NCI-H2081 (cell line): ENCODE measurements at regions not wholly inside any gene's neighbourhood (a gene's known extent, or its start where the extent isn't known, plus 50 kb on each side); places are given as distances from the start of the nearest gene placed in this dataset.

Source experiments
- DNase-seq, 2 experiments: peaks; one replicate each; lab custom pipeline; 2025; lab: John Stamatoyannopoulos, UW

GRCh38 chr18:64991102-64991501 is 759.7 kb upstream of the CDH7 start:
- no peak for DNase-seq

- DNase-seq: no peak
These were observed 763.8 kb upstream of the CDH7 start for GRCh38 chr18:64986906-64987495.

DNA sequence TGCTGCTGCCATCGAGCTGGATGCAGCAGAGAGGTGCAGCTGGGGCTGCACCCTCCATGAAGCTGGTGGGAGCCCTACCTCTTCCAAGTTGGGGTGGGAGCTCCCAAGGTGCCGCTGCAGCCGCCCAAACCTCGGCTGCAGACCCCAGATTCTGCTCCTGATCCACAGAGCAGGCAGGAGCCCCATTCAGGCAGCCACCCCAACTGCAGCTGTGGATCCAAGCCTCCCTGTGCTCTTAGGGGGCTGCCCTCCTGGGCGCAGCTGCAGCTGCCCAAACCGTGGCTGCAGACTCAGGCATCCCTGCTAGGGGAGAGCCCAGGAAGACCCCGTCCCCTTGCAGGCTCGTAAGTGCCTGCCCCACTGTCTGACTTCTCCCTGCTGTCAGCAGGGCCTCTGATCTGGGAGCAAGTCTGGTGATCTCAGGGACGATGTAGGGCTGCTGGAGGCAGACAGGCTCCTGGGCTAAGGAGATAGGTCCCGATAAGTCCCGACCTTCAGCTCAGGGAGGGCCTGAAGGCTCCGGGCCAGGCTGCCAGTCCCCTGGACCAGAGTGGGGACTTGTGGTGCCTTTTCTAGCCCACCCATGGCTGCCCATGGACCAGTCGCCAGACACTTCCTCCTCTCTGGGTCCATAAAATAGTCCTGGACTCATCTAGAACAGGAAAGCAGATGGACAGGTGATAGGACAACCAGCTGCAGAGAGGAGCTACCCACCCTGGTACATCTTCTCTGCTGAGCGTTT is 767.1 kb upstream of the CDH7 start:
- no peak for DNase-seq

- DNase-seq: no peak
These were observed 768.3 kb upstream of the CDH7 start for GRCh38 chr18:64982414-64983055.

GRCh38 chr18:64981915-64982314 is 768.9 kb upstream of the CDH7 start:
- DNase-seq: no peak

- DNase-seq: no peak
These were observed 771.0 kb upstream of the CDH7 start for GRCh38 chr18:64979791-64980190.

- no peak for DNase-seq
These were observed 776.3 kb upstream of the CDH7 start for GRCh38 chr18:64974391-64975125.

GRCh38 chr18:64972545-64972944 is 778.3 kb upstream of the CDH7 start:
- no peak for DNase-seq

DNA sequence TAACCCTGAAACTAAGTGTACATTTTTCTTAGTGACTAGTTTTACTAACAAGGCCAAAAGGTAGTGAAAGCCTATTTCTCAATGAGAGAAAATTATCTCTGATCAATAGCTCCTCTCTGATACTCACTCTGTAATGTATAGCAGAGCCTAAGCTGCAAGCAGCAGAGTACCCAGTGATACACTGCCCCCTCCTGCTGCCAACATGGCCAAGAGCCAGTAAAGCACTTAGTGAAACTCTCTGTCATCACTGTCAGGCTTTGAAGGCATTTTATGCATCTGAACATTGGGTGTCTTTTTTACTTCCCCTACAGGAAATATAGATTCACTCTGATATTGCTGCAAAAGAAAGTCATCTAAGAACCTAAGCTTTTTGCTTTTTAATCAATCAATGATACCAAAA is 784.1 kb upstream of the CDH7 start:
- peak; percentile 62 to 90 for DNase-seq

DNA sequence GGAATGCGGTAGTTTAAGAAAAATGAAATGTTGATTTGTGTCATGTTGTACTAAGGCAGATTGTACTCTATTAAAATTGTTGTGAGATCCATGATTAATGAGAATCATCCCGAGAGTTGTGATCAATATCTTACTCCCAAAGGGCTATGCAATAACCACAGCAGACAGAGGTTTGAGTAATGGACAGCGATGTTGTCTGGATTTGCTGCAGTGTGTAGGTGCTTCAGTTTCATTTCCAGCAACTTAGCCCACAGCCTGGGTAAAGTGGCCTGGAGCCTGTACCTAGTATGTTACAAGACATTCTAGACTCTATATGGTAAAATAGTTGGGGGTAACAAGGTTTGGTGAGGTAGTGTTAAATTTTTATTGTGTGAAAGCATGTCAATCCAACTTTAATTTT is 794.3 kb upstream of the CDH7 start:
- no peak for DNase-seq

DNA sequence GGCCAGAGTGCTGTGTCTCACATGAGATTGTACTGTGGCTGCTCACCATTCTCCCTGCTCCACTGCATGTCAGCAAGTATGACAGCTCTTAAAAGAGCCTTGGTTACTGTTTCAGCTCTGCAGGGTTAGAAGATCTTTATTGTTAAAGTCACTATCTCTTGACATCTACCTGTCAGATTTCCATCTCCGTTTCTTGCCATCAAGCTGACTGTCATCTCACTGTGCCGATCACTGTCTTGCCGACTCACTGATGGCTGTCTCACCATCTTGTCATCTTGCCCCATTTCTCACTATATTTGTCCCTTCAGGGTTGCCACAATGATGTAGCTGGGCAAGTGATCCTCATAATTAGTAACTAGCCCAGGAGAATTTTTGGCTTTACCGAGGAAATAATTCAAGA is 800.9 kb upstream of the CDH7 start:
- DNase-seq: no peak

- peak in 1 of 2 experiments; percentile 4 for DNase-seq
These were observed 787.8 kb upstream of the LINC00305 start for GRCh38 chr18:64936671-64937070.

DNA sequence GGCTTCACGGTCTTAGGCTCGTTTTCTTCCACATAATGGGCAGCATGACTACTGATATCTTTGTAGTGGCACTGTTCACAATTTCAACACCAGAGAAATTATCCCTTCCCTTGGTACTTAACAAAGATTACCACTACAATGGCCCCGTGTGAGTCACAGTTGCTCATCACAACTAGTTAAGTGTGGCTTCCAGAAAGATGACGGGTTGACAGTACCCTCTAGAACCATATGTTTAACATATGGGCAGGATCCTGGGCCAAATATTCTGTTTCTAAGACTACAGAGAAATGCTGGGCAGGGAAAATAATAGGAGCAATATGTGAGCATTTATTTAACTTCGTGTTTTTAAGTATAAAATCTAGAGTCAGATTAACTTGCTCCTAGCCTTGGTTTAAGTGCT is 780.1 kb upstream of the LINC00305 start:
- no peak for DNase-seq

DNA sequence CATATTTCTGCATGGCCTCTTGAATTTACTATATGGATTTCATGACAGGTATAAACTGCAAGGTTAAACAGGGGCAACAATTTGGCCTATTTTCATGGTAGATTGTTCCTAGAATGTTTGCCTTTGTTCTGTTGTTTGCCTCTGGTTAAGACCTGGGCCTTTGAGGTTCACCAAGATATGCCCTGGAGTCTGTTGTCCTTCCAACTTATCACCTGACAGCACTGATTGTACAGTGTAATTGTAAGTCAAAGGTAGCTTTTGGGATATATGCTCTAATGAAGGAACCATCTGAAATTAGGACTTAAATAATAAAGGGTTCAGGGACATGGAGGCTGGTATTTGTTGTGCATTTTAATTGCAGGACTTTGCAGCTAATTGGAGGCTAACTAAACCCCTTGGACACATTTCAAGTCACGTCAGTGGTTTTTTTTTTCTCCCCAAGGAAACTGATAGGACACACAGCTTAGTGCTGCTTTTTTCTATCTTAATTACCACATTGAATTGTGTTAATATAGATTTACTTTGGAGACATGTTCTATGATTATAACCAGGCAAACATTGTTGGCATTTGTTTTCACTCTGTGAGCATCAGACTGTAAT is 771.2 kb upstream of the LINC00305 start:
- peak; percentile 46 to 96 for DNase-seq

DNA sequence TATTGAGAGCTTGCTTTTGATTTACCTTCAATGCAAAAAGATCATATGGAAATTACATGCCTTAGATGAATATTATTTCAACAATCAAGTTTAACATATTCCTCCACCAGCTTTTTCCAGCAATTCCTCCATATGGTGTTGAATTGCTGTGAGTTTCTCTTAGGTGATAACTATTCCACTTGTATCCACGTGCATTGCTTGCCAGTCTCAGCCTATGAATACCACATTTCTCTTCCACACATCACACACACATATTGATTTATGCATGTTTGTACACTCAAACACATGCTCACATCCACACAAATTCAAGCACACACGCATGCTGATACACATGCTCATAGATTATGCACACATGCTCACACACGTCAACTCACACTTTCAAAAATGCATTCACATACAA is 770.0 kb upstream of the LINC00305 start:
- no peak for DNase-seq

DNA sequence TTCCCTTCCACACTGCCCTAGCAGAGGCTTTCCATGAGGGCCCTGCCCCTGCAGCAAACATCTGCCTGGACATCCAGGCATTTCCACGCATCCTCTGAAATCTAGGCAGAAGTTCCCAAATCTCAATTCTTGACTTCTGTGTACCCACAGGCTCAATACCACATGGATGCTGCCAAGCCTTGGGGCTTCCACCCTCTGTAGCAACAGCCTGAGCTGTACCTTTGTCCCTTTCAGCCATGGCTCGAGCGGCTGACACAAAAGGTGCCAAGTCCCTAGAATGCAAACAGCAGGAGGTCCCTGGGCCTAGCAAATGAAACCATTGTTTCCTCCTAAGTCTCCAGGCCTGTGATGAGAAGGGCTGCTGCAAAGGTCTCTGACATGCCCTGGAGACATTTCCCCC is 744.5 kb upstream of the LINC00305 start:
- no peak for DNase-seq

- DNase-seq: no peak
These were observed 740.1 kb upstream of the LINC00305 start for GRCh38 chr18:64888956-64889355.

- DNase-seq: no peak
These were observed 738.1 kb upstream of the LINC00305 start for GRCh38 chr18:64886995-64887394.

GRCh38 chr18:64882896-64883295 is 734.0 kb upstream of the LINC00305 start:
- DNase-seq: peak in 1 of 2 experiments; percentile 21

DNA sequence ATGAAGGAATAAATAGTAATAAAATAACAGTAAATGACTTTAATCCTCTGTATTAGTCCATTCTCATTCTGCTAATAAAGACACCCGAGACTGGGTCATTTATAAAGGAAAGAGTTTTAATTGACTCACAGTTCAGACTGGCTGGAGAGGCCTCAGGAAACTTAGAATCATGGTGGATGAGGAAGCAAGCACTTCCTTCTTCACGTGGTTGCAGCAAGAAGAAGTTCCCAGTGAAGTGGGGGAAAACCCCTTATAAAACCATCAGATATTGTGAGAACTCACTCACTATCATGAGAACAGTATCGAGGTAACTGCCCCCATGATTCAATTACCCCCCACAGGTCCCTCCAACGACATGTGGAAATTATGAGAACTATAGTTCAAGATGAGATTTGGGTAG is 727.9 kb upstream of the LINC00305 start:
- no peak for DNase-seq

- no peak for DNase-seq
These were observed 724.0 kb upstream of the LINC00305 start for GRCh38 chr18:64872710-64873458.

- no peak for DNase-seq
These were observed 705.2 kb upstream of the LINC00305 start for GRCh38 chr18:64854112-64854511.
